OCI-LY7 (cell line): ENCODE measurements at regions not wholly inside any gene's neighbourhood (a gene's known extent, or its start where the extent isn't known, plus 50 kb on each side); places are given as distances from the start of the nearest gene placed in this dataset.

Experiments used
- EZH2phosphoT487 ChIP-seq: fragments of 200-600 bp; sonication (generic); IDR thresholded peaks from 2 replicates; pipeline ENCODE4 v1.6.1; 2018; ENCODE audit warnings: low read depth, borderline replicate concordance, mild to moderate bottlenecking, mixed run types, antibody characterized with exemption, low read length, moderate library complexity, mixed read lengths
- TF ChIP-seq, protein P1 (sequence below): fragments of 200-600 bp; sonication (generic); conservative IDR thresholded peaks from 2 replicates; pipeline ENCODE4 v1.5.1; 2014; ENCODE audit warnings: mild to moderate bottlenecking, antibody characterized with exemption, low read length, moderate library complexity, mixed read lengths

DNA sequence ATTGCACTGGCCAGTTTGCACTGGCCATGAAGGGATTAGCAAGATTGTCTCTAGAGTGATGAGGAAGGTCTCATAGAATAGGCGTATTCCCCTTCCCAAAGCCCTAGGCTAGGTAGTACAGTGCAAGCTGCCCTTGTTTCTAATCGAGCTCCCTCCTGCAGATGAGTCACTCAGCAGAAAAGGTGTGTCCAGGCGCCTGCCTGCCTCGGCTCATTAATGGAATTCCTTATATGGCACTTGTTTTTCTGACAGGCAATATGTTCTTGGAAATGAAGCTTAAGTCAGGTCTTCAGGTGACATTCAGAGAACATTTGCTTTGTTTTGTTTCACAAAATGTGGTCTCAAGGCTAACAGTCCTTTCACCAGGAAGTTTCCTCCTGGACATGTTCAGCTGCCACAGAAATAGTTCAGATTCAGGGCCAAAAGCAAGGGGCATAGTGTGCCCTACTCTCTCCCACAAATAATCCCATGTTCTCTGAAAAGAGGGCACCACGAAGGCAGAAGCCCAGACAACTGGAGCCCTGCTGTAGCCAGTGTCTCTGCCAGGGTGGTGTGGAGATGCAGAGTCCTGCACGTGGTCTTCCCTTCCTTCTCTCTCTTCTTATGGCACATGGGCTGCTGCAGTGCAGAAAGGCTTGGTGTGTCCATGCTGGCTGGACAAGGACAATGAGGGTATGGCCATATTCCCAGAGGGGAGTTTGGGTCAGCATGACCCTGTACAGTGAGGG, 281.1 kb upstream of the MAP3K1 start:
- TF ChIP-seq, protein P1, sequence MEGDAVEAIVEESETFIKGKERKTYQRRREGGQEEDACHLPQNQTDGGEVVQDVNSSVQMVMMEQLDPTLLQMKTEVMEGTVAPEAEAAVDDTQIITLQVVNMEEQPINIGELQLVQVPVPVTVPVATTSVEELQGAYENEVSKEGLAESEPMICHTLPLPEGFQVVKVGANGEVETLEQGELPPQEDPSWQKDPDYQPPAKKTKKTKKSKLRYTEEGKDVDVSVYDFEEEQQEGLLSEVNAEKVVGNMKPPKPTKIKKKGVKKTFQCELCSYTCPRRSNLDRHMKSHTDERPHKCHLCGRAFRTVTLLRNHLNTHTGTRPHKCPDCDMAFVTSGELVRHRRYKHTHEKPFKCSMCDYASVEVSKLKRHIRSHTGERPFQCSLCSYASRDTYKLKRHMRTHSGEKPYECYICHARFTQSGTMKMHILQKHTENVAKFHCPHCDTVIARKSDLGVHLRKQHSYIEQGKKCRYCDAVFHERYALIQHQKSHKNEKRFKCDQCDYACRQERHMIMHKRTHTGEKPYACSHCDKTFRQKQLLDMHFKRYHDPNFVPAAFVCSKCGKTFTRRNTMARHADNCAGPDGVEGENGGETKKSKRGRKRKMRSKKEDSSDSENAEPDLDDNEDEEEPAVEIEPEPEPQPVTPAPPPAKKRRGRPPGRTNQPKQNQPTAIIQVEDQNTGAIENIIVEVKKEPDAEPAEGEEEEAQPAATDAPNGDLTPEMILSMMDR, result no peak
- no peak for TF ChIP-seq EZH2phosphoT487
